ENCODE measurements at regions not wholly inside any gene's neighbourhood (a gene's known extent, or its start where the extent isn't known, plus 50 kb on each side); places are given as distances from the start of the nearest gene placed in this dataset.

GRCh38 chr17:77471984-77472461, 331.3 kb downstream of the SEC14L1 start:
- no peaks in the 10 kb centered on the region for H3K9me3 ChIP-seq
- peaks cover 0 to 14% (median 0%) of the 10 kb centered on the region in 9 donors for H3K36me3 ChIP-seq
- intact Hi-C loops (cut with DNase I): loop anchor here in 4 of 10 donors (1.0 to 5.0 kb wide), 3 partner anchors 35 to 42 kb away; no protein-coding TSS in a partner anchor
- peak; percentile 37 to 66 (median 52) for ATAC-seq
- H3K4me3 ChIP-seq: peak overlapping the region in 3 of 10 donors; percentile 1 to 16 (median 15)
- H3K4me1 ChIP-seq: peaks cover 34 to 96% (median 92%) of the 10 kb centered on the region in 9 donors
- DNase-seq: peak; percentile 27 to 63
- no peaks in the 10 kb centered on the region for H3K27me3 ChIP-seq
- peak overlapping the region; percentile 17 to 88 (median 80) for H3K27ac ChIP-seq
- 2 to 4% methylated on average over 12 of the region's 12 CpGs for WGBS, 2 donors
- TF ChIP-seq CTCF (IDR thresholded peaks at IDR 0.05): no peak

GRCh38 chr17:77472468-77473310, 331.9 kb downstream of the SEC14L1 start:
- no peak for TF ChIP-seq CTCF (IDR thresholded peaks at IDR 0.05)
- H3K4me3 ChIP-seq: peak overlapping the region in 3 of 10 donors; percentile 1 to 16 (median 14)
- ATAC-seq: peak in 5 of 8 donors; percentile 10 to 42 (median 23)

GRCh38 chr17:77473615-77474226, 333.0 kb downstream of the SEC14L1 start:
- H3K27ac ChIP-seq: peak overlapping the region in 9 of 10 donors; percentile 10 to 88 (median 71)
- ATAC-seq (no peak), DNase-seq (no peak)
- no peak for TF ChIP-seq CTCF (IDR thresholded peaks at IDR 0.05)
- peaks cover 37 to 96% (median 88%) of the 10 kb centered on the region in 9 donors for H3K4me1 ChIP-seq
- no peaks in the 10 kb centered on the region for H3K27me3 ChIP-seq
- intact Hi-C loops (cut with DNase I): loop anchor here in 3 of 10 donors (5.0 kb wide), 2 partner anchors 36 to 41 kb away; no protein-coding TSS in a partner anchor
- 85 to 88% methylated on average over 6 of the region's 6 CpGs for WGBS, 2 donors
- no peak overlapping the region for H3K4me3 ChIP-seq
- peaks cover 0 to 8% (median 0%) of the 10 kb centered on the region in 9 donors for H3K36me3 ChIP-seq
- H3K9me3 ChIP-seq: no peaks in the 10 kb centered on the region

More at GRCh38 chr17:77472468-77473310, 331.9 kb downstream of the SEC14L1 start:
- Histone ChIP-seq H3K27ac (peak overlapping the region; percentile 17 to 88 (median 80)), H3K36me3 (peaks cover 0 to 10% (median 0%) of the 10 kb centered on the region in 9 donors), H3K9me3 (no peaks in the 10 kb centered on the region), H3K4me1 (peaks cover 37 to 96% (median 92%) of the 10 kb centered on the region in 9 donors), H3K27me3 (no peaks in the 10 kb centered on the region)
- intact Hi-C loops (cut with DNase I): loop anchor here in 4 of 10 donors (1.0 to 5.0 kb wide), 3 partner anchors 35 to 42 kb away; no protein-coding TSS in a partner anchor
- 27 to 31% methylated on average over 10 of the region's 10 CpGs for WGBS, 2 donors
- DNase-seq: peak in 1 of 2 donors; percentile 51
